ENCODE measurements at regions not wholly inside any gene's neighbourhood (a gene's known extent, or its start where the extent isn't known, plus 50 kb on each side); places are given as distances from the start of the nearest gene placed in this dataset.

- TF ChIP-seq POLR2A (IDR thresholded peaks at IDR 0.05) (no peak), CTCF (IDR thresholded peaks at IDR 0.05) (no peak)
Measured at GRCh38 chr4:130468340-130468739, 1372.4 kb downstream of the C4orf33 start.

Data from testis (tissue), 2 donors.